GM19328 (cell line): ENCODE measurements at regions not wholly inside any gene's neighbourhood (a gene's known extent, or its start where the extent isn't known, plus 50 kb on each side); places are given as distances from the start of the nearest gene placed in this dataset.
"Not testable (repeated sequence)": the region's sequence is repeated elsewhere in the genome, so short reads cannot be mapped to it uniquely, and the experiment has no call there.

ENCODE experiments used
- ATAC-seq: cut with Tn5 transposase; IDR thresholded peaks from one replicate; pipeline ENCODE4 v1.9.1; 2021; ENCODE audit warnings: mild to moderate bottlenecking, moderate library complexity; ENCODE audit not compliant: unreplicated experiment

DNA sequence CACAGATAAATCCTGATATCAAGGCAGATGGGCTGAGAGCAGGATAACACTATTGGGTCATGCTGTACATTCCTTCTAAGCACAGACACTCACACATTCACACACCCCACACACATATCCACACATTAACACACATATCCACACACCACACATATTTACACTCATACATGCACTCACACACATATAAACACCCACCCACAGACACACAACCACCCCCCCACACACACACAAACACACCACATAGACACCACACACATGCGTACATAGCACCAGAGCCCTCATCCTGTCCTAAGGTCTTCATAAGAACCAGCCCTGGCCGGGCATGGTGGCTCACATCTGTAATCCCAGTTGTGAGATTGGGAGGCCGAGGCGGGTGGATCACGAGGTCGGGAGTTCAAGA is 322.3 kb upstream of the ADCY2 start:
- ATAC-seq = no peak

DNA sequence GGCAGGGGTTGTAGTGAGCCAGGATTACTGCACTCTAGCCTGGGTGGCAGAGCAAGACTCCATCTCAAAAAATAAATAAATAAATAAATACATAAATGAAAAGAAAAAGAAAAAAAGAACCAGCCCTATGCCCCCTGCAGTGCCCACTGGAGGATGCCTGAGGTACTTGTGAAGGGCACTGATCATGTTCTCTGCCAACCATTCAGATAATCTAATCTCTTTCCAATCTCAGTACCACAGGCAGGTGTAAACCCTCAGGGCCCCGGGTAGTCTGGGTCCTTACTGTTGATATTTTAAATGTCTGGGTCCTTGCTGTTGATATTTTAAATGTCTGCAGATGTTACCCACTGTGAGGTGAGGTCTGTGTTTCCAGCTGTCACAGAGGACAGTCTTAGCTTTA is 321.8 kb upstream of the ADCY2 start:
- ATAC-seq = no peak

DNA sequence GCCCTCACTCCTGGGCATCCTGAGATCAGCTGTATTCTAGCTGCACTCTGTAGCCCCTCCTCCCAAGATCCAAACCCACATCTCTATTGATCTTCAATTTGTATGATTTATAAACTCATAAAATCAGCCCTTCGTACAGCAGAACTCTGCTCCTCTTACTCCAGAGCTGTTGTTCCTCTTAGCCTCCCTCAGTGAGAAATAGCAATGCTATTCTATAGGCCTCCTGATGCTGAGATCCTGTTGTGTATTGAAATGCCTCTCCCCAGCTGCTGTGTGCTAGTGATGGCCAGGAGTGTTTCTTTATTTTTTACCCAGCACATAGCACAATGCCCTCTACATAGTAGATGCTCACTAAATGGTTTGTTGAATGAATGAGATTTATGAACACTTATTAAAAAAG is 320.5 kb upstream of the ADCY2 start:
- no peak for ATAC-seq

GRCh38 chr5:7078101-7078500 is 317.8 kb upstream of the ADCY2 start:
- no peak for ATAC-seq

DNA sequence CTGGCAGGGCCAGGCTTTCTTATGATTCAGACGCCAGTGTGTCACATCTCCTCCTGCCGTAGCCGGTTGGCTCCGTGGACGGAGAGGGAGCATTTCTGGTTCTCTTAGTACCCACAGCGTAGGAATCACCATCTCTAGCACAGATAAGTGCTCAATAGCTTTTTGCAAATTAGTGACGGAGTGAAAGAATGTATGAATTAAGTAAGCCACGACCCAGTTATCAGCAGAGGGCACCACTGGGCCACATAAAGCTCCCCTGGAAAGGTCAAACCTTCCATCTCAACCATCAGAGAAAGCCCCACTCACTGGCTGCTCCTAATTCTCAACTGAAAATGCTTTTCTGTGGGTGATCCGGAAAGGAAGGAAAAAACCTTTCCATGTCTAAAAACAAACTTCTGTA is 317.0 kb upstream of the ADCY2 start:
- ATAC-seq = no peak

DNA sequence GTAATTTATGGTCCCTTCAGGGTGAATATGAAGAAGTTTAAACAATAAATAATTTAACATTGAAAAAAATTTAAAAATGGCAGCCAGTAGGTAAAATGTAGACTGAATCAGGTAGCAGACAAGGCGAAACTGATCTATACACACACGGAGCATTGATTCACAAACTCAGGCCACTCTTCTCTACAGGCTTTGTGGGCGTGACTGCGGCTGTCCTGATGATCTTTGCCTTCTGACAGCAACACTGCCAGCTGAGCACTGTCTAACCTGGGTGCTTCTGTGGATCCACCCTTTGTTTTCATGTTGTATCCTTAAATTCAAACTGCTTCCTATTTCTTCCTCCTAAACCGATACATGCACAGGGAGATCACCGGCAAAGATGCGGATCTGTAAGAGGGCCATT is 315.4 kb upstream of the ADCY2 start:
- ATAC-seq = no peak

DNA sequence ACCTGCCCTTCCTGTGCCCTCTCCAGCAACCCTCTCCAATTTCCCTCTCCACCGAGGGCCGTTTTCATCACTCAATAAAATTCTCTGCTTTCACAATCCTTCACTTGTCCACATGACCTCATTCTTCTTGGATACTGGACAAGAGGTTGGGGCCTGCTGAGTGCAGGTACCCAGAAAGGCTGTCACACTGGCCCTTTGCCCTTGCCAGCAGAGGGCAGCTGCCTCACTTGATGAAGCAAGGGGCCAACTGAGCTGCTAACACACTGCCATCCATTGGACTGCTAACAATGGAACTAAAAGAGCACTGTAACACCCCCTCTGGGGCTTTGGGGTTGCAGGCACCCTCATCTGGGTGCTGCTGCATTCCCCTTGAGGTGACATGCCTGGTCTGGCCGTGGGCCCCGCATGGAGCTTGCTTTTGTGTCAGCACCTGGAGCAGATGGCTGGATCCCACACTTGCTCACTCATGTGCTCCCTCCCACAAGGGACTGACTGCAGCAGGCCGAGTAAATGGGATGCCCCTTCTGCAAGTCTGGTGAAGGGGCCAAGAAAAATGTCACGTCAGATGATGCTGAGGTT is 308.1 kb upstream of the ADCY2 start:
- ATAC-seq = no peak

DNA sequence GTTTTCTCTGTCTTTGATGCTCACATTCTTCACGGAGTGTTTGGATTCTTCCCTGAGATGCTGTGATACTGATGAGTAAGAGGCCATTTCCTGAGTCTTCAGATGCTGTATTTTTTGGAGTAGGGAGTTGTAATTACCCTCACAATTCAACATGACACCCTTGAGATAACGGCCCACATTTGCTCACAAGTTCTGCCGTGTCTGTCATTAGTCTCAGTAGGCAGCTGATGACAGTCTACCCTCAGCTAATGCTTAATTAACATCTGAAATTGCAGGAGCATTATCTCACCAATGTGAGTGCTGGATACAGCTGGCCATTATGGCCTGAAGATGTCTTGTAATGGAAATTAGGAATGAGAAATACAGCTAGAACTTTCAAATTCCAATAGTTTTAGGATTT is 307.1 kb upstream of the ADCY2 start:
- ATAC-seq = no peak

- ATAC-seq = no peak
Observed at GRCh38 chr5:7094626-7095025, 301.3 kb upstream of the ADCY2 start.

GRCh38 chr5:7096294-7096693 is 299.6 kb upstream of the ADCY2 start:
- ATAC-seq = no peak

DNA sequence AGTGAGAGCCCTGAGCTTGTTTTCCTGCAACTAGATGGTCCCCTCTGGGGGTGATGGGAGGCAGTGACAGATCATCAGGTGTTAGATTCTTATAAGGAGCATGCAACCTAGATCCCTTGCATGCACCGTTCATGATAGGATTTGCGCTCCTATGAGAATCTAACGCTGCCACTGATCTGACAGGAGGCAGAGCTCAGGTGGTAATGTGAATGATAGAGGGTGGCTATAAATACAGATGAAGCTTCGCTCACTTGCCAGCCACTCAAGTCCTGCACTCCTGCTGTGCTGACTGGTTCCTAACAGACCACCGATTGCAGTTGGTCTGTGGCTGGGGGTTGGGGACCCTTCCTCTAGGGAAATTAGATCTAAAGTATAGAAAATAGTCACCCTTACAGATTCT is 290.6 kb upstream of the ADCY2 start:
- ATAC-seq = no peak

GRCh38 chr5:7117961-7118360 is 278.0 kb upstream of the ADCY2 start:
- no peak for ATAC-seq

- no peak for ATAC-seq
Observed at GRCh38 chr5:7131680-7132079, 264.3 kb upstream of the ADCY2 start.

- no peak for ATAC-seq
Observed at GRCh38 chr5:7146886-7147285, 249.1 kb upstream of the ADCY2 start.

DNA sequence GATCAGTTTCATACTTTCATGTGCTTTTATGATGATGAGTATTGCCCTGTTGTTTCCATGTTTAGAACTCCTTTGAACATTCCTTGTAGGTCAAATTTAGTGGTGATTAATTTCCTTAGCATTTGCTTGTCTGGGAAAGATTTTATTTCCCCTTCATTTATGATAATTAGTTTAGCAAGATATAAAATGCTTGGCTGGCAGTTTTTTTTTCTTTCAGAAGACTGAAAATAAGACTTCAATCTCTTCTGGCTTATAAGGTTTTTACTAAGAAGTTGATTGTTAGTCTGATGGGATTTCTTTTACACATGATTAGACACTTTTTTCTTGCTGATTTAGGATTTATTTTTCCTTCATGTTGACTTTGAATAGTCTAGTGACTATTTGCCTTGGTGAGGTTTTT is 238.9 kb upstream of the ADCY2 start:
- no peak for ATAC-seq

- ATAC-seq = no peak
Observed at GRCh38 chr5:7169240-7169878, 226.6 kb upstream of the ADCY2 start.

DNA sequence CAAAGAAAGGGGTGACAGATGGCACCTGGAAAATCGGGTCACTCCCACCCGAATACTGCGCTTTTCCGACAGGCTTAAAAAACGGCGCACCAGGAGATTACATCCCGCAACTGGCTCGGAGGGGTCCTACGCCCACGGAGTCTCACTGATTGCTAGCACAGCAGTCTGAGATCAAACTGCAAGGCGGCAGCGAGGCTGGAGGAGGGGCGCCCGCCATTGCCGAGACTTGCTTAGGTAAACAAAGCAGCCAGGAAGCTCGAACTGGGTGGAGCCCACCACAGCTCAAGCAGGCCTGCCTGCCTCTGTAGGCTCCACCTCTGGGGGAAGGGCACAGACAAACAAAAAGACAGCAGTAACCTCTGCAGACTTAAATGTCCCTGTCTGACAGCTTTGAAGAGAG is 225.2 kb upstream of the ADCY2 start:
- ATAC-seq = not testable (repeated sequence)

GRCh38 chr5:7179364-7179763 is 216.6 kb upstream of the ADCY2 start:
- ATAC-seq = no peak

- ATAC-seq = no peak
Observed at GRCh38 chr5:7181841-7182240, 214.1 kb upstream of the ADCY2 start.

DNA sequence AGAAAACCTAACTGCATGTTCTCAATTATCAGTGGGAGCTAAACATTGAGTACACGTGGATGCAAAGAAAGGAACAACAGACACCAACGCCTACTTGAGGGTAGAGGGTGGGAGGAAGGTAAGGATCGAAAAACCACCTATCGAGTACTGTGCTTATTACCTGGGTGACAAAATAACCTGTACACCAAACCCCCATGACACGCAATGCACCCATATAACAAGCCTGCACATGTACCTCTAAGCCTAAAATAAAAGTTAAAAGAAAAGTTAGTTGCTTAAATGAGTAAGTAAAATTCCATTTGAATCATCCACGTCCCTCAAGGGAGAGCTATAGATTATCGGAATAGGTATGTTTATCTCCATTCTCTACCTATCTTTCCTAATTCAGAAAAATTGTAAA is 210.2 kb upstream of the ADCY2 start:
- ATAC-seq = no peak

- ATAC-seq = no peak
Observed at GRCh38 chr5:7186818-7187217, 209.1 kb upstream of the ADCY2 start.

DNA sequence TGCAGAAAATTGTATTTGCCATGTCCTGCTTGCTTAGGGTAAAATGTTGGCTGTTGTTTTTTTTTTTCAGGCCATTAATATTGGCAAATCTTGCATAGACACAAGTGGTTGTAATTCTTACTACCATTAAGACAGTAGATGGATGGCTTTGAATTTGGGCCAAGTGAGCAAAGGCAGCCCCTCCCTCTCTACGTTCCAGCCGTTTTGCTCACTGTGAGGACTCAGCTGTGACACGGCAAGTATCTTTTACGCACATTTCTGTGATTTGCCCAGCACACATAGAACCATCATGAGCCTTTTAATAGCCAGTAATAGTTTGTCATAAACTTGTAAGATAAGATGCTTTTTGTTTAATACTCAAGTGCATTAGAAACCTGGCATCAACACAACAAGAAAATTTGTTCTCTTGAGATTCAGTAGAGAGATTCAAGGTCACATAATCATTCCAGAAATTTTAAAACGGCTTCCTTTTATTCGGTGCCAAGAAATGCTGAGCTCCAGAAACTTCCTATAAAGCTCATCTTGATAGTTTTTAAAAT is 205.2 kb upstream of the ADCY2 start:
- ATAC-seq = no peak

DNA sequence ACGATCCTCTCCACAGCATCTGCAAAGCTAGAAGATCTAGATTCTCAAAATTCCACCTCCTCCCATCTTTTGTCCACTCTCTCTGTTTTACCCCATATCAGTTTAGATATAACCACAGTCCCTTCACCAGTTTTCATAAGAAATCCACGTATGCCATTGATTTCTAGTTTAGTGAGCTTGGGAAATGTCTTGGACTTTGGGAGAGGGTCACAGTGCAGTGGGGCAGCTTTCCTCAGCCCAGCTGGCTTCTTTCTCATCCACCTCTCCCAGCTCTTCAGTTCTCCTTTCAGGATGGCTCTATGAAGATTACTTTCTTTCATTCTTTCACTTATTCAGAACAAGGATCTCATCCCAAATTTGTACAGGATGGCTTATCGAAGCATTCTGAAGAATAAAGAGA is 203.9 kb upstream of the ADCY2 start:
- ATAC-seq = no peak
